ENCODE measurements at regions not wholly inside any gene's neighbourhood (a gene's known extent, or its start where the extent isn't known, plus 50 kb on each side); places are given as distances from the start of the nearest gene placed in this dataset.

GRCh38 chr15:39404767-39405181, 176.1 kb upstream of the THBS1 start:
- Histone ChIP-seq H3K27ac (ENCODE audit: low read depth, low read length) (no peak overlapping the region), H3K4me1 (ENCODE audit: control insufficient read depth, low read length) (no peaks in the 10 kb centered on the region), H3K79me2 (ENCODE audit: control insufficient read depth, low read length) (no peaks in the 10 kb centered on the region), H3K27me3 (ENCODE audit: control insufficient read depth, low read length) (no peaks in the 10 kb centered on the region), H3F3A (ENCODE audit: control insufficient read depth, insufficient read depth) (no peaks in the 10 kb centered on the region), H4K20me1 (ENCODE audit: control insufficient read depth, insufficient read depth, low read depth, low read length) (no peaks in the 10 kb centered on the region), H3K4me3 (ENCODE audit: low read length) (no peak overlapping the region), H3K9me2 (replicated peaks; ENCODE audit: control insufficient read depth, low read length) (no peaks in the 10 kb centered on the region), H3K9me3 (ENCODE audit: control insufficient read depth, insufficient read depth, low read length) (no peaks in the 10 kb centered on the region), H3K4me2 (ENCODE audit: low read length) (no peak overlapping the region), H3K36me3 (ENCODE audit: control insufficient read depth, low read length) (no peaks in the 10 kb centered on the region)
- TF ChIP-seq CTCF (IDR thresholded peaks at IDR 0.05; ENCODE audit: low read depth, low read length, poor library complexity, severe bottlenecking) (no peak), EZH2phosphoT487 (IDR thresholded peaks at IDR 0.05; ENCODE audit: borderline replicate concordance, low read length) (no peak)

GRCh38 chr15:39406485-39406884, 174.4 kb upstream of the THBS1 start:
- H3K4me1 ChIP-seq (ENCODE audit: control insufficient read depth, low read length) = no peaks in the 10 kb centered on the region
- H3K4me2 ChIP-seq (ENCODE audit: low read length) = no peak overlapping the region
- no peak overlapping the region for H3K27ac ChIP-seq (ENCODE audit: low read depth, low read length)
- H3K9me2 ChIP-seq (replicated peaks; ENCODE audit: control insufficient read depth, low read length) = no peaks in the 10 kb centered on the region
- H3K4me3 ChIP-seq (ENCODE audit: low read length) = no peak overlapping the region
- TF ChIP-seq CTCF (IDR thresholded peaks at IDR 0.05; ENCODE audit: low read depth, low read length, poor library complexity, severe bottlenecking) (no peak), EZH2phosphoT487 (IDR thresholded peaks at IDR 0.05; ENCODE audit: borderline replicate concordance, low read length) (no peak)
- no peaks in the 10 kb centered on the region for H3K36me3 ChIP-seq (ENCODE audit: control insufficient read depth, low read length)
- no peaks in the 10 kb centered on the region for H3F3A ChIP-seq (ENCODE audit: control insufficient read depth, insufficient read depth)
- no peaks in the 10 kb centered on the region for H4K20me1 ChIP-seq (ENCODE audit: control insufficient read depth, insufficient read depth, low read depth, low read length)
- H3K27me3 ChIP-seq (ENCODE audit: control insufficient read depth, low read length) = no peaks in the 10 kb centered on the region
- no peaks in the 10 kb centered on the region for H3K9me3 ChIP-seq (ENCODE audit: control insufficient read depth, insufficient read depth, low read length)
- no peaks in the 10 kb centered on the region for H3K79me2 ChIP-seq (ENCODE audit: control insufficient read depth, low read length)

- H4K20me1 ChIP-seq (ENCODE audit: control insufficient read depth, insufficient read depth, low read depth, low read length) = no peaks in the 10 kb centered on the region
- no peak overlapping the region for H3K4me2 ChIP-seq (ENCODE audit: low read length)
- no peaks in the 10 kb centered on the region for H3K9me2 ChIP-seq (replicated peaks; ENCODE audit: control insufficient read depth, low read length)
- no peaks in the 10 kb centered on the region for H3K36me3 ChIP-seq (ENCODE audit: control insufficient read depth, low read length)
- H3K4me3 ChIP-seq (ENCODE audit: low read length) = no peak overlapping the region
- no peak overlapping the region for H3K27ac ChIP-seq (ENCODE audit: low read depth, low read length)
- TF ChIP-seq EZH2phosphoT487 (IDR thresholded peaks at IDR 0.05; ENCODE audit: borderline replicate concordance, low read length) = no peak
- TF ChIP-seq CTCF (IDR thresholded peaks at IDR 0.05; ENCODE audit: low read depth, low read length, poor library complexity, severe bottlenecking) = no peak
- no peaks in the 10 kb centered on the region for H3K4me1 ChIP-seq (ENCODE audit: control insufficient read depth, low read length)
- no peaks in the 10 kb centered on the region for H3F3A ChIP-seq (ENCODE audit: control insufficient read depth, insufficient read depth)
- H3K27me3 ChIP-seq (ENCODE audit: control insufficient read depth, low read length) = no peaks in the 10 kb centered on the region
- no peaks in the 10 kb centered on the region for H3K79me2 ChIP-seq (ENCODE audit: control insufficient read depth, low read length)
- H3K9me3 ChIP-seq (ENCODE audit: control insufficient read depth, insufficient read depth, low read length) = no peaks in the 10 kb centered on the region
Observed at GRCh38 chr15:39407116-39407515, 173.8 kb upstream of the THBS1 start.
